OCI-LY3 (cell line): ENCODE measurements at regions not wholly inside any gene's neighbourhood (a gene's known extent, or its start where the extent isn't known, plus 50 kb on each side); places are given as distances from the start of the nearest gene placed in this dataset.

Source experiments
- H2AFZ ChIP-seq: fragments of 200-600, 300-600 bp; shearing (Covaris generic); 2 replicates; pipeline ENCODE4 v1.6.0; 2014; ENCODE audit warnings: antibody characterized with exemption, low read depth, low read length
- H3K27ac ChIP-seq: fragments of 200-600, 300-600 bp; sonication (generic); 2 replicates; pipeline ENCODE4 v1.5.1; 2014; ENCODE audit warnings: mild to moderate bottlenecking, low read length, moderate library complexity, mixed read lengths
- H3K27me3 ChIP-seq: fragments of 200-600, 300-600 bp; sonication (generic); 2 replicates; pipeline ENCODE4 v1.6.1; 2014; ENCODE audit warnings: low read depth, low read length, mixed read lengths
- H3K36me3 ChIP-seq: fragments of 200-600, 300-600 bp; sonication (generic); replicated peaks from 2 replicates; pipeline ENCODE3; 2014; ENCODE audit warnings: low read depth, low read length, mixed read lengths
- H3K4me1 ChIP-seq: fragments of 300-600, 200-600 bp; sonication (generic); 2 replicates; pipeline ENCODE4 v1.6.1; 2014; ENCODE audit warnings: low read length, mixed read lengths
- H3K4me2 ChIP-seq: fragments of 200-600, 300-600 bp; sonication (generic); 2 replicates; pipeline ENCODE4 v1.6.1; 2014; ENCODE audit warnings: low read length, mixed read lengths
- H3K4me3 ChIP-seq: fragments of 300-600, 200-600 bp; sonication (generic); 2 replicates; pipeline ENCODE4 v1.5.1; 2014; ENCODE audit warnings: antibody characterized with exemption, mild to moderate bottlenecking, low read length, moderate library complexity
- H3K79me2 ChIP-seq: fragments of 300-600, 200-600 bp; shearing (Covaris generic); 2 replicates; pipeline ENCODE4 v1.6.1; 2014; ENCODE audit warnings: mild to moderate bottlenecking, low read length, mixed read lengths
- H3K9ac ChIP-seq: fragments of 300-600, 200-600 bp; shearing (Covaris generic); 2 replicates; pipeline ENCODE4 v1.6.0; 2014; ENCODE audit warnings: mild to moderate bottlenecking, low read length, moderate library complexity
- H3K9me3 ChIP-seq: fragments of 200-600, 300-600 bp; shearing (Covaris generic); 2 replicates; pipeline ENCODE4 v1.6.1; 2014; ENCODE audit warnings: low read length, mixed read lengths; ENCODE audit not compliant: insufficient read depth
- H4K20me1 ChIP-seq: fragments of 200-600, 300-600 bp; sonication (generic); 2 replicates; pipeline ENCODE4 v1.6.1; 2016; ENCODE audit warnings: low read length, mixed read lengths; ENCODE audit not compliant: insufficient read depth
- EZH2phosphoT487 ChIP-seq: fragments of 200-600 bp; shearing (Covaris generic); IDR thresholded peaks from 2 replicates; pipeline ENCODE4 v1.6.1; 2018; ENCODE audit warnings: antibody characterized with exemption, mixed run types, low read depth
- TF ChIP-seq, protein P1 (sequence below): fragments of 200-600, 300-600 bp; sonication (generic); IDR thresholded peaks from 2 replicates; pipeline ENCODE4 v1.5.1; 2014; ENCODE audit warnings: antibody characterized with exemption, low read length, low read depth

DNA sequence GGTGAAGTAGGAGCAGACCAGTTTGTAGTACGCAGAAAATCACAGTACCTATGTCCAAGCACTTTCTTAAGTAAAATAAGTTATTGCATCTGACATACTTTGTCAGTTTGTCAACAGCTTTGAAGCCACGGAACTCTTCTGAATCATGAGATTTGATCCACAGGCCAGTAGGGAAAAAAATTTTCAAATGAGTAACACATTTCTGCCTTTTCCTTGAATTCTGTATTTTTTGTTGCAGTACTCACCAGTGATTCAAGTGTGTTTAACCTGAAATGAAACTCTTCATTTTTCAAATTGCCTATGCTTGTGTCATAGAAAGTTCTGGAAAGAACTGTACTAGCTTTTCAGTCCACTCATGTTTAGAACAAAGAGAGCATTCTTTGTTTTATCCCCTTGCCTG, 337.7 kb downstream of the GATA3 start:
- no peaks in the 10 kb centered on the region for H3K9me3 ChIP-seq
- H3K4me1 ChIP-seq = no peaks in the 10 kb centered on the region
- no peak overlapping the region for H3K9ac ChIP-seq
- H4K20me1 ChIP-seq = no peaks in the 10 kb centered on the region
- no peak overlapping the region for H3K4me2 ChIP-seq
- no peak overlapping the region for H2AFZ ChIP-seq
- no peak overlapping the region for H3K4me3 ChIP-seq
- TF ChIP-seq EZH2phosphoT487 = no peak
- TF ChIP-seq, protein P1, sequence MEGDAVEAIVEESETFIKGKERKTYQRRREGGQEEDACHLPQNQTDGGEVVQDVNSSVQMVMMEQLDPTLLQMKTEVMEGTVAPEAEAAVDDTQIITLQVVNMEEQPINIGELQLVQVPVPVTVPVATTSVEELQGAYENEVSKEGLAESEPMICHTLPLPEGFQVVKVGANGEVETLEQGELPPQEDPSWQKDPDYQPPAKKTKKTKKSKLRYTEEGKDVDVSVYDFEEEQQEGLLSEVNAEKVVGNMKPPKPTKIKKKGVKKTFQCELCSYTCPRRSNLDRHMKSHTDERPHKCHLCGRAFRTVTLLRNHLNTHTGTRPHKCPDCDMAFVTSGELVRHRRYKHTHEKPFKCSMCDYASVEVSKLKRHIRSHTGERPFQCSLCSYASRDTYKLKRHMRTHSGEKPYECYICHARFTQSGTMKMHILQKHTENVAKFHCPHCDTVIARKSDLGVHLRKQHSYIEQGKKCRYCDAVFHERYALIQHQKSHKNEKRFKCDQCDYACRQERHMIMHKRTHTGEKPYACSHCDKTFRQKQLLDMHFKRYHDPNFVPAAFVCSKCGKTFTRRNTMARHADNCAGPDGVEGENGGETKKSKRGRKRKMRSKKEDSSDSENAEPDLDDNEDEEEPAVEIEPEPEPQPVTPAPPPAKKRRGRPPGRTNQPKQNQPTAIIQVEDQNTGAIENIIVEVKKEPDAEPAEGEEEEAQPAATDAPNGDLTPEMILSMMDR = no peak
- H3K36me3 ChIP-seq = no peaks in the 10 kb centered on the region
- no peaks in the 10 kb centered on the region for H3K79me2 ChIP-seq
- no peak overlapping the region for H3K27ac ChIP-seq
- no peaks in the 10 kb centered on the region; the same call in 1 of the 2 replicates for H3K27me3 ChIP-seq

DNA sequence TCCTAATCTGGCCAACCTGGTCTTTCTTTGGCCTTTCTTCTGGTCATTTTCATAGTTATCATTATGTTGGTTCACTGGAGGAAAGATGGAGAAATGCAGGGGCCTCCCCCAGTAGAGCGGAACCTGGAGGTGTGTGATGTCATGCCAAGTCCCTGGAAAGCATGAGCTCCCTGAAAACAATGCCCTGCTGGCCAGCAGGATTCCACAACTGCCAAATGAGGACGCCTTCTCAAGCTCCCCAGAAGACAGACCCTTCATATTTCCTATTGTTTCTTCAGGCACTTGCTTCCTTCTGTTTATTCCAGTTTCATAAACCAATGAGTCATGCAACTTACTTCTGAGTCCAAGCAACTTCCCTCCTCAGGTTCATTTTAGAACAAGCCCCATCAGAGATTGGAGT, 339.0 kb downstream of the GATA3 start:
- Histone ChIP-seq H3K27ac (no peak overlapping the region), H3K9ac (no peak overlapping the region), H4K20me1 (no peaks in the 10 kb centered on the region), H2AFZ (no peak overlapping the region), H3K79me2 (no peaks in the 10 kb centered on the region), H3K4me3 (no peak overlapping the region), H3K27me3 (no peaks in the 10 kb centered on the region; the same call in 1 of the 2 replicates), H3K36me3 (no peaks in the 10 kb centered on the region), H3K9me3 (no peaks in the 10 kb centered on the region), H3K4me2 (no peak overlapping the region), H3K4me1 (no peaks in the 10 kb centered on the region)
- TF ChIP-seq, protein P1 = no peak
- no peak for TF ChIP-seq EZH2phosphoT487

DNA sequence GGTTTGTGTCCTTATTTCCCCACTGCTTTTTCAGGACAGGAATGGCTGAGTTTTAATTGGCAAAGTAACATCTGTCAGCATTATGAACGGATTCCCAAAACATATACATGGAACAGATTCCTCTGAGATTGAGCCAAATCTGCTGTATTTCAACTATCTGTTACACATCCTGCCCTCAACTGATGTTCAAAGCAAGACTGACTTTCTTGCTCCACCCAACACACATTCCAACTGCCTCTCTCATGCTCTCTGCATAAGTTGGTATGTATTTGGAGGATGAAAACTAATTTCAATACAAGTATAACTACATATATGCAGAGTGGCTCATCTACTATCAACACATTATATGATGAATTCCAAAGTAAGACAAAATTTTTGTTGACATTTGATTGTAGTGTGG, 342.2 kb downstream of the GATA3 start:
- no peak overlapping the region for H2AFZ ChIP-seq
- TF ChIP-seq, protein P1 = no peak
- TF ChIP-seq EZH2phosphoT487 = no peak
- no peak overlapping the region for H3K27ac ChIP-seq
- no peak overlapping the region for H3K4me3 ChIP-seq
- H3K9me3 ChIP-seq = no peaks in the 10 kb centered on the region
- H3K27me3 ChIP-seq = no peaks in the 10 kb centered on the region; the same call in 1 of the 2 replicates
- H3K79me2 ChIP-seq = no peaks in the 10 kb centered on the region
- no peaks in the 10 kb centered on the region for H4K20me1 ChIP-seq
- no peaks in the 10 kb centered on the region for H3K36me3 ChIP-seq
- H3K4me1 ChIP-seq = no peaks in the 10 kb centered on the region
- no peak overlapping the region for H3K4me2 ChIP-seq
- no peak overlapping the region for H3K9ac ChIP-seq

DNA sequence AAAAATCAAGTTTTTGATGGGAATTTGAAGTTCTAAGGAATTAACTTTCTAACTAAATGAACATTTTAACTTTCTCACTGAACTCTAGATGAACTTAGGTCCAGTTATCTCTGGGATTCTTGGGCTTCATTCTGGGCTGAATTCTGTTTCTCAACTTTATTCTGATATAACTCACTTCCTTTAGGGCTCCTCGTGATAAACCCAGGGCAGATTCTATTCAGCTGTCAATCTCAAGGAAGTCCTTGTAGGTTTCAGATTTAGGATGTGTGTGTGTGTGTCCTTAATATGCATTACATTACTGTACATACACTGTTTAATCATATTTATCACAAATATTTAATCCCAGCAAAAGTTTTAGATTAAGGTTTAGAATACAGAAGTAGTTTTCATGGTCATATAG, 344.3 kb downstream of the GATA3 start:
- H3K4me2 ChIP-seq = no peak overlapping the region
- H3K36me3 ChIP-seq = no peaks in the 10 kb centered on the region
- no peak for TF ChIP-seq EZH2phosphoT487
- TF ChIP-seq, protein P1 = no peak
- no peaks in the 10 kb centered on the region for H3K27me3 ChIP-seq
- H4K20me1 ChIP-seq = no peaks in the 10 kb centered on the region
- no peak overlapping the region for H3K4me3 ChIP-seq
- H3K27ac ChIP-seq = no peak overlapping the region
- H3K4me1 ChIP-seq = no peaks in the 10 kb centered on the region
- H3K9ac ChIP-seq = no peak overlapping the region
- no peaks in the 10 kb centered on the region for H3K9me3 ChIP-seq
- H2AFZ ChIP-seq = no peak overlapping the region
- H3K79me2 ChIP-seq = no peaks in the 10 kb centered on the region
